Uterus (tissue), 2 donors: ENCODE measurements at regions not wholly inside any gene's neighbourhood (a gene's known extent, or its start where the extent isn't known, plus 50 kb on each side); places are given as distances from the start of the nearest gene placed in this dataset.

ENCODE experiments used
- POLR2A ChIP-seq, 2 donors: fragments of 450-650 bp; IDR thresholded peaks; one replicate each; pipeline ENCODE4 v1.6.1; 2016; ENCODE audit warnings: antibody characterized with exemption in 2 of 2, mild to moderate bottlenecking in 1 of 2, moderate library complexity in 1 of 2
- TF ChIP-seq, protein P1 (sequence below), 4 experiments: fragments of 200-600 bp in 2 of 4; fragments of 450-650 bp in 2 of 4; sonication (generic) in 2 of 4; IDR thresholded peaks; one replicate each; pipeline ENCODE4 v1.5.1; 2016 to 2019; ENCODE audit warnings: antibody characterized with exemption in 4 of 4, mild to moderate bottlenecking in 2 of 4, moderate library complexity in 1 of 4

DNA sequence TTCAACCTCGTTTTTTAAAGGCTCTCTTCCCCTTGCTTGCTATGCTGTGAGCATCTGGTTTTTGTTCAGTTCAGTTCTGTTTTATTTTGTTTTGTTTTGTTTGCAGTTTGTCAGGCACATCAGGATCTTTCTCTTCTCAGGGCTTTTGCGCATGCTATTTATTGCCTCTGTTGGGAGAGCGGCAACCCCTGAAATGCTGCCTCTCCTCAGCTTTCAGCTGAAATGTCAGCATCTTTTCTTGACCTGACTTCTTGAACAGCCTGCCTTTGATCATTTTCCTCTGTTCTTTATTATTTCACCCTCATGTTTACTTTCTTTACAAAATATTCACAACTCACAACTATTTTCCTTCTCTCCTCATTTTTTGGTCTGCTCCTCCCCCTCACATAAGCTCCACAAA is 50.4 kb upstream of the RC3H1 start:
- TF ChIP-seq, protein P1, sequence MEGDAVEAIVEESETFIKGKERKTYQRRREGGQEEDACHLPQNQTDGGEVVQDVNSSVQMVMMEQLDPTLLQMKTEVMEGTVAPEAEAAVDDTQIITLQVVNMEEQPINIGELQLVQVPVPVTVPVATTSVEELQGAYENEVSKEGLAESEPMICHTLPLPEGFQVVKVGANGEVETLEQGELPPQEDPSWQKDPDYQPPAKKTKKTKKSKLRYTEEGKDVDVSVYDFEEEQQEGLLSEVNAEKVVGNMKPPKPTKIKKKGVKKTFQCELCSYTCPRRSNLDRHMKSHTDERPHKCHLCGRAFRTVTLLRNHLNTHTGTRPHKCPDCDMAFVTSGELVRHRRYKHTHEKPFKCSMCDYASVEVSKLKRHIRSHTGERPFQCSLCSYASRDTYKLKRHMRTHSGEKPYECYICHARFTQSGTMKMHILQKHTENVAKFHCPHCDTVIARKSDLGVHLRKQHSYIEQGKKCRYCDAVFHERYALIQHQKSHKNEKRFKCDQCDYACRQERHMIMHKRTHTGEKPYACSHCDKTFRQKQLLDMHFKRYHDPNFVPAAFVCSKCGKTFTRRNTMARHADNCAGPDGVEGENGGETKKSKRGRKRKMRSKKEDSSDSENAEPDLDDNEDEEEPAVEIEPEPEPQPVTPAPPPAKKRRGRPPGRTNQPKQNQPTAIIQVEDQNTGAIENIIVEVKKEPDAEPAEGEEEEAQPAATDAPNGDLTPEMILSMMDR (IDR thresholded peaks at IDR 0.05), result no peak
- TF ChIP-seq POLR2A (IDR thresholded peaks at IDR 0.05), result no peak
